ENCODE measurements at regions not wholly inside any gene's neighbourhood (a gene's known extent, or its start where the extent isn't known, plus 50 kb on each side); places are given as distances from the start of the nearest gene placed in this dataset.
A peak's percentile ranks its signal among the peaks of the same experiment; 100 is the strongest.

DNA sequence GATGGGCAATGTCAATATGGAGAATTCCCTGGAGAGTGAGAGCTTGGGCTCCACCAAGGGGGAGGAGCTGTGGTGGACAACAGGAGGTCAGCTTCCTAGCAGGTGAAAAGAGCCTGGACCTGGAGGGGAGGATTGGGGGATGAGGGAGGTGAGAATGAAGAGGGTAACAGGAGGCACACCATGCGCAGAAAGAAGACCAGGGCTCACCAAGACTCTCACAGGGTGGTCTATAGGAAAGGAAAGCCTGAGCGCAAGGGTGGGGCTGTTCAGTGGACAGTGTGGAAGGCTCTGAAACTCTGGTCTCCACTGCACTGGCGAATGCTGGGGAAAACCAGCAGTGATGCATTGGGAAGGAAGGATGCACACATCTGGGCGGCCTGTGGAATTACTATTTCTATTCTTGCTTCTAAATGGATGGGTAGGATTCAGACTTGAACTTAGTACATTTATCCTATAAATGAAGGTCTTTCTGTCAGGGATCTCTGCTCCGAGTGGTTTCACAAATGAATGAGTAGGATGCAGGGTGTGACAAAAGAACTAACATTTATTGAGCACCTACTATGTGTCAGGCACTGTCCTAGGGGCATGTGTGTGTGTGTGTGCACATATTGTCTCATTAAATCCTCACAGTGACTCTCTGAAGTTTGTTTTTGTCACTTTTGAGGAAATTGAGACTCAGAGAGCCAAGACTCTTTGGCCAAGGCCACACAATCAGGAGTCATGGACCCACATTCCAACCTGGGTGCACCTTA is 152.7 kb downstream of the CD83 start:
- H3K4me3 ChIP-seq (ENCODE audit: low read depth, low read length), result no peak overlapping the region
- TF ChIP-seq CTCF (conservative IDR thresholded peaks at IDR 0.05; ENCODE audit: low read depth, low read length), result no peak
- DNase-seq (ENCODE audit: low read depth), result no peak

DNA sequence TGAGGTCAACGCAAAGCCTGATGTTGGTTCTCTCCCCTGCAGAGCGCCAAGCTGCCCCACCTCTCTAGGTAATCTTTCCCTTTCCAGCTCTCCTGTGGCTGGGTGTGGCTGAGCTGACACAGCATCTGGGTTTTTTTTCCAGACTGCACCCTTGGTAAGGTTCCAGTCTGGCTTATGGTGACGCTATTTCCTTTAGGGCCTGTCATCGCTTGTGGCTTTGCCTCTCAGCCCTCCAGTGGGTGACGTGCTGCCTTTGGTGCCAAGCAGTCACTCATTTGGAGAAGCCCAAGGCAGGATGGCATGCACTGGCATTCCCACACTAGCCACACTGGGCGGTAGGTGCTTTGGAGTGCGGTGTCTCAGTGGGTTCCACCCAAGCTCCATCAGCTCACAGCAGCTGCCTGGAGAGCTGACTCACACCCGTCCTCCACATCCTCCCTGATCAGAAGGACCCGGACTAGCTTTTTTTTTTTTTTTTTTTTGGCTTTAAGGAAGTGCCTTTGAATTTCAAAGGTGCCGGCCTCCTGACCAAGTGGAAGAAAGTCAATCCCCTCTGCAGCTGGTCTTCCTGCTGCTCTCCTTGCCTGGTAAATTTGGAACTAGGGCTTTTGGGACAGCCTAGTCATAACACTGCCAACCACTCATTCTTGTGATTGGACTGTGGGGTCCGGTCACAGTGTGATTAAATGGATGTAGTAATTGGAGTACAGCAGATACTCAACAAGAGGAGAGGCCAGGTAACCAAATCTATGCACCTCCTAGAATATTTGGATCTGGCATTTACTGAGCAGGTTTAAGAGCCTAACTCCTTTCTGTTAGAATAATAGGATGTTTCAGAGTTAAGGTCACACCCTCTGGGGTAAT is 153.6 kb downstream of the CD83 start:
- no peak for TF ChIP-seq CTCF (conservative IDR thresholded peaks at IDR 0.05; ENCODE audit: low read depth, low read length)
- H3K4me3 ChIP-seq (ENCODE audit: low read depth, low read length), result no peak overlapping the region
- DNase-seq (ENCODE audit: low read depth), result peak; percentile 56

GRCh38 chr6:14271789-14272736 is 154.5 kb downstream of the CD83 start:
- no peak for TF ChIP-seq CTCF (conservative IDR thresholded peaks at IDR 0.05; ENCODE audit: low read depth, low read length)
- DNase-seq (ENCODE audit: low read depth), result no peak
- H3K4me3 ChIP-seq (ENCODE audit: low read depth, low read length), result no peak overlapping the region

DNA sequence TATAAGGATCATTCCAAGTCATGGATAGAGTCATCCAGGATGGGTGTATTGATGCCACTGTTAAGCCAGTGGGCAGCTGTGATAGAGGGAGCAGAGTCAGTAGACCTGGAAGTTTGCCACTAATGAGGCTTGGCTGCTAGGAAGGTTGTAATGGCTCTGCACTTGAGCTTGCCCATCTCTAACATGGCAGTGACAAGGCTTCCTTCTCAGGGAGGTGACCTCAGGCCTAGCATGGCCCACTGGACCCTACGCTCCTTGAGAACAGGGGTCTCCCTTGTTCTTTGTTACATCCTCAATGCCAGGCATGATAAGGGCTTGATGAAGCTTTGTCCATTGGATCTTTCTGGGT is 155.1 kb downstream of the CD83 start:
- no peak for TF ChIP-seq CTCF (conservative IDR thresholded peaks at IDR 0.05; ENCODE audit: low read depth, low read length)
- no peak for DNase-seq (ENCODE audit: low read depth)
- no peak overlapping the region for H3K4me3 ChIP-seq (ENCODE audit: low read depth, low read length)

DNA sequence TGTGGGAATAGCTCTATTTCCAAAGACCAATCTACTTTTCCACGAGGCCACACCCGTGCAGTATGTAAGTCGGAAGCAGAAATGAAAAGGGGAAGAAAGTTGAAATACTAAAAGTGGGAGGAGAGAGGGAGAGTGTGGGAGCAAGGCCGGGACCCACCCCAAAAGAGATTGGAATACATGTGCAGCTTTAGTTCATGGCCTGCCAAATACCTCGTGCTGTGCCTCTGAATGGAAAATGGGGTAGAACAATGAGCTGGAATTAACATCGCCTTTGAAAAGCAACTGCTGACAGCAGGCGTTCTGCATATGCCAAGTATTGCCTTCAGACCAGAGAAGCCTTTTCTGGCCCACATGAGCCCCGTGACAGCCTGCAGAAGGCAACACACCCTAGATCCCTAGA is 155.6 kb downstream of the CD83 start:
- H3K4me3 ChIP-seq (ENCODE audit: low read depth, low read length), result no peak overlapping the region

More for the DNA sequence above, 155.6 kb downstream of the CD83 start:
- no peak for DNase-seq (ENCODE audit: low read depth)
- TF ChIP-seq CTCF (conservative IDR thresholded peaks at IDR 0.05; ENCODE audit: low read depth, low read length), result no peak

Measured in epithelial cell of proximal tubule (primary cell).